PC-3 (cell line): ENCODE measurements at regions not wholly inside any gene's neighbourhood (a gene's known extent, or its start where the extent isn't known, plus 50 kb on each side); places are given as distances from the start of the nearest gene placed in this dataset.

Experiments
- CTCF ChIP-seq: fragments of 300-600 bp; sonication (generic); conservative IDR thresholded peaks from 2 replicates; pipeline ENCODE4 v1.5.1; 2017; ENCODE audit warnings: antibody characterized with exemption, low read depth, mild to moderate bottlenecking, low read length
- EZH2 ChIP-seq: fragments of 300-600 bp; sonication (generic); IDR thresholded peaks from one replicate; pipeline ENCODE4 v1.6.1; 2017; ENCODE audit warnings: antibody characterized with exemption, mild to moderate bottlenecking, low read length; ENCODE audit not compliant: unreplicated experiment
- EZH2phosphoT487 ChIP-seq: fragments of 300-600 bp; sonication (generic); IDR thresholded peaks from 2 replicates; pipeline ENCODE4 v1.6.1; 2018; ENCODE audit warnings: mild to moderate bottlenecking, antibody characterized with exemption, low read length, borderline replicate concordance

- no peak for TF ChIP-seq CTCF
- no peak for TF ChIP-seq EZH2
- no peak for TF ChIP-seq EZH2phosphoT487
Measured at GRCh38 chr2:2840681-2841300, 509.7 kb upstream of the MYT1L start.
